Stimulated activated CD4-positive, alpha-beta T cell treated with anti-CD3 and anti-CD28 coated beads, Interleukin-4, amount 100 ng/mL, for 1 hour (primary cell): ENCODE measurements at regions not wholly inside any gene's neighbourhood (a gene's known extent, or its start where the extent isn't known, plus 50 kb on each side); places are given as distances from the start of the nearest gene placed in this dataset.
"Not testable (repeated sequence)": the region's sequence is repeated elsewhere in the genome, so short reads cannot be mapped to it uniquely, and the experiment has no call there.

Experiments used
- DNase-seq: peaks from one replicate; pipeline ENCODE4 v3.0.0-alpha.2; 2020

GRCh38 chr5:104606258-104606829 is 1043.8 kb upstream of the NUDT12 start:
- no peak for DNase-seq

GRCh38 chr5:104599726-104600125 is 1037.1 kb upstream of the NUDT12 start:
- no peak for DNase-seq

GRCh38 chr5:104598285-104598684 is 1035.7 kb upstream of the NUDT12 start:
- no peak for DNase-seq

GRCh38 chr5:104594850-104595249 is 1032.3 kb upstream of the NUDT12 start:
- no peak for DNase-seq

- no peak for DNase-seq
Measured at GRCh38 chr5:104576677-104577076, 1014.1 kb upstream of the NUDT12 start.

GRCh38 chr5:104573949-104574709 is 1011.5 kb upstream of the NUDT12 start:
- no peak for DNase-seq

GRCh38 chr5:104569621-104570020 is 1007.0 kb upstream of the NUDT12 start:
- no peak for DNase-seq

- DNase-seq = no peak
Measured at GRCh38 chr5:104564530-104564929, 1001.9 kb upstream of the NUDT12 start.

- DNase-seq = no peak
Measured at GRCh38 chr5:104556957-104557356, 994.4 kb upstream of the NUDT12 start.

- DNase-seq = no peak
Measured at GRCh38 chr5:104551628-104552027, 989.0 kb upstream of the NUDT12 start.

- DNase-seq = not testable (repeated sequence)
Measured at GRCh38 chr5:104546871-104547270, 984.3 kb upstream of the NUDT12 start.

- DNase-seq = no peak
Measured at GRCh38 chr5:104541141-104541785, 978.7 kb upstream of the NUDT12 start.

- no peak for DNase-seq
Measured at GRCh38 chr5:104540448-104540847, 977.9 kb upstream of the NUDT12 start.

- DNase-seq = no peak
Measured at GRCh38 chr5:104539618-104540350, 977.2 kb upstream of the NUDT12 start.

GRCh38 chr5:104538734-104539133 is 976.1 kb upstream of the NUDT12 start:
- DNase-seq = no peak

- DNase-seq = no peak
Measured at GRCh38 chr5:104533498-104533897, 970.9 kb upstream of the NUDT12 start.

GRCh38 chr5:104526866-104527265 is 964.3 kb upstream of the NUDT12 start:
- DNase-seq = no peak

- DNase-seq = no peak
Measured at GRCh38 chr5:104513640-104514072, 951.1 kb upstream of the NUDT12 start.

- DNase-seq = no peak
Measured at GRCh38 chr5:104513121-104513602, 950.6 kb upstream of the NUDT12 start.

- DNase-seq = no peak
Measured at GRCh38 chr5:104512063-104512825, 949.7 kb upstream of the NUDT12 start.

GRCh38 chr5:104498281-104498680 is 935.7 kb upstream of the NUDT12 start:
- DNase-seq = no peak

- DNase-seq = no peak
Measured at GRCh38 chr5:104494083-104494482, 931.5 kb upstream of the NUDT12 start.

GRCh38 chr5:104472811-104473210 is 910.2 kb upstream of the NUDT12 start:
- DNase-seq = no peak
